Colonic mucosa (tissue), 4 donors: ENCODE measurements at regions not wholly inside any gene's neighbourhood (a gene's known extent, or its start where the extent isn't known, plus 50 kb on each side); places are given as distances from the start of the nearest gene placed in this dataset.
A peak's percentile ranks its signal among the peaks of the same experiment; 100 is the strongest.
"Not testable (repeated sequence)": the region's sequence is repeated elsewhere in the genome, so short reads cannot be mapped to it uniquely, and the experiment has no call there.

Experiments
- DNase-seq: peaks from one replicate; pipeline ENCODE4 v3.0.0-alpha.2; 2020
- H3K27ac ChIP-seq: fragments of 200-600 bp; one replicate; pipeline ENCODE4 v1.8.0; 2021
- H3K27me3 ChIP-seq: fragments of 200-600 bp; one replicate; pipeline ENCODE4 v1.8.0; 2021
- H3K36me3 ChIP-seq: fragments of 200-600 bp; one replicate; pipeline ENCODE4 v1.8.0; 2021
- H3K4me1 ChIP-seq: fragments of 200-600 bp; one replicate; pipeline ENCODE4 v1.8.0; 2021; ENCODE audit warnings: mild to moderate bottlenecking
- H3K4me3 ChIP-seq: fragments of 200-600 bp; one replicate; pipeline ENCODE4 v1.8.0; 2021
- H3K9ac ChIP-seq, 2 donors: one replicate each; pipeline ENCODE4 v1.7.0; 2013; ENCODE audit warnings: control low read depth in 2 of 2, low read depth in 2 of 2, low read length in 2 of 2
- H3K9me3 ChIP-seq: fragments of 200-600 bp; one replicate; pipeline ENCODE4 v1.8.0; 2021
- intact Hi-C: fragments of 100-400 bp; cut with DNase I; formaldehyde crosslinking; loops from one replicate; pipeline ENCODE4 v1.14.1; 2022
- TF ChIP-seq, protein P1 (sequence below): fragments of 200-600 bp; IDR thresholded peaks from one replicate; pipeline ENCODE4 v1.8.0; 2022; ENCODE audit warnings: antibody characterized with exemption, mild to moderate bottlenecking
- donor health status: healthy.
- donor health status: DM: no; HTN: no; CAD: no.
- donor health status: DM: no; HTN: no; CAD: no.

DNA sequence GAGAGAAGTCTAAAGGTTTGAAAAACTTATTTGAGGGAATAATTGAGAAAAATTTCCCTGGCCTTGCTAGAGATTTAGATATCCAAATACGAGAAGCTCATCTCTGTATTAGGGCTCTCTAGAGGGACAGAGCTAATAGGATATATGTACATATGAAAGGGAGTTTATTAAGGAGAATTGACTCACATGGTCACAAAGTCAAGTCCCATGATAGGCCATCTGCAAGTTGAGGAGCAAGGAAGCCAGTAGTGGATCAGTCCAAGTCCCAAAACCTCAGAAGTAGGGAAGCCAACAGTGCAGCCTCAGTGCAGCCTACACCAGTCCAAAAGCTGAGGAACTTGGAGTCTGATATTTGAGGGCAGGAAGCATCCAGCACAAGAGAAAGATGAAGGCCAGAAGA lies 126.7 kb downstream of the PJA2 start:
- H3K9ac ChIP-seq, H3K27me3 ChIP-seq, H3K36me3 ChIP-seq, H3K4me1 ChIP-seq, intact Hi-C loops, DNase-seq, H3K27ac ChIP-seq, H3K4me3 ChIP-seq, H3K9me3 ChIP-seq: not testable (repeated sequence)

DNA sequence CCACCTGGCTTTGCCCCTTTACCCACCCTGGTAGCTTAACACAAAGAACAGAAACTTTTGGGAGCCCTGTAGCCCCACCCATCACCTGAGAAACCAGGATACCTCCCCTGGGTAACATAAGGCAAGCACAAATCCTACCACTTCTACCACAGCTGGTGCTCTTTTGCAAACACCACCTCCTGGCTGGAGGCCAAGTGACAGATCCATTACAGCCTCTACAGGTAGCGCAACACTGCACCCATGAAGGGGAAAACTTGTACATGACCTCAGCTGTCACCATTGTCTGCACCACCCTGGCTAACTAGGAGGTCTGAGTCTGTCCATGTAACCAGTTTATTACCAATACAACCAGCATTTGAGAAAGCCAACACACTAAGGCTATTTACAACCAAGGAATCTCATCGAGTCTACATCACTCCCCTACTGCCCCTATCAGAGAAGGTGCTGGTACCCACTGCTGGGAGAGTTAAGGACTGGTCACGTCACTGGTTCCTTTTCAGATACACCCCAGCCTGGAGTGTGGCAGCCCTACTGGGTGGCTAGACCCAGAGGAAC lies 128.6 kb downstream of the PJA2 start:
- H3K27me3 ChIP-seq = no peaks in the 10 kb centered on the region
- H3K9me3 ChIP-seq = no peaks in the 10 kb centered on the region
- H3K4me1 ChIP-seq = no peaks in the 10 kb centered on the region
- peak; percentile 26 for DNase-seq
- no peaks in the 10 kb centered on the region for H3K36me3 ChIP-seq
- no peak overlapping the region for H3K27ac ChIP-seq
- intact Hi-C loops = no loop called here
- H3K9ac ChIP-seq = no peak overlapping the region
- TF ChIP-seq, protein P1, sequence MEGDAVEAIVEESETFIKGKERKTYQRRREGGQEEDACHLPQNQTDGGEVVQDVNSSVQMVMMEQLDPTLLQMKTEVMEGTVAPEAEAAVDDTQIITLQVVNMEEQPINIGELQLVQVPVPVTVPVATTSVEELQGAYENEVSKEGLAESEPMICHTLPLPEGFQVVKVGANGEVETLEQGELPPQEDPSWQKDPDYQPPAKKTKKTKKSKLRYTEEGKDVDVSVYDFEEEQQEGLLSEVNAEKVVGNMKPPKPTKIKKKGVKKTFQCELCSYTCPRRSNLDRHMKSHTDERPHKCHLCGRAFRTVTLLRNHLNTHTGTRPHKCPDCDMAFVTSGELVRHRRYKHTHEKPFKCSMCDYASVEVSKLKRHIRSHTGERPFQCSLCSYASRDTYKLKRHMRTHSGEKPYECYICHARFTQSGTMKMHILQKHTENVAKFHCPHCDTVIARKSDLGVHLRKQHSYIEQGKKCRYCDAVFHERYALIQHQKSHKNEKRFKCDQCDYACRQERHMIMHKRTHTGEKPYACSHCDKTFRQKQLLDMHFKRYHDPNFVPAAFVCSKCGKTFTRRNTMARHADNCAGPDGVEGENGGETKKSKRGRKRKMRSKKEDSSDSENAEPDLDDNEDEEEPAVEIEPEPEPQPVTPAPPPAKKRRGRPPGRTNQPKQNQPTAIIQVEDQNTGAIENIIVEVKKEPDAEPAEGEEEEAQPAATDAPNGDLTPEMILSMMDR = no peak
- H3K4me3 ChIP-seq = no peak overlapping the region

GRCh38 chr5:109278141-109278540 lies 131.6 kb downstream of the PJA2 start:
- Histone ChIP-seq H3K36me3 (no peaks in the 10 kb centered on the region), H3K27me3 (no peaks in the 10 kb centered on the region), H3K4me1 (no peaks in the 10 kb centered on the region), H3K9ac (no peak overlapping the region), H3K27ac (no peak overlapping the region), H3K9me3 (no peaks in the 10 kb centered on the region), H3K4me3 (no peak overlapping the region)
- TF ChIP-seq, protein P1 = no peak
- no peak for DNase-seq
- intact Hi-C loops = no loop called here

DNA sequence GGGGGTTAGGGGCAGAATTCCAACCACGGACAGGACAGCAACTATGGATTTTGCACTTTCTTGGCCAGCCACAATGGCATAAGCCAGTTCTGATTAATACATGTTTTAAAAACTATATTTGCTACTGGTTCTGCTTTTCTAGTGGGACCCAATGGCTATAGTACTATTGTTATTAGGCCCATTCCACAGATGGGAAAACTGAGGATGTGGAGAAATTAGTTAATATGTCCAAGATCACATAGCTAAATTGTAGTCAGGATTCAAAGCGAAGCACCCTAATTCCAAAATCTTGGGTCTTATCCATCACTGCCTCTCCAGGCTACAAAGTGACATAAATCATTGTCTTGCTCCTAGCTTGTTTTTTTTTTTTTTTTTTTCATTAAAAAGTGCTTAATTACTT lies 133.9 kb downstream of the PJA2 start:
- H3K9ac ChIP-seq = no peak overlapping the region
- TF ChIP-seq, protein P1 = no peak
- intact Hi-C loops = no loop called here
- H3K27me3 ChIP-seq = no peaks in the 10 kb centered on the region
- no peak overlapping the region for H3K27ac ChIP-seq
- no peaks in the 10 kb centered on the region for H3K4me1 ChIP-seq
- no peak overlapping the region for H3K4me3 ChIP-seq
- DNase-seq = no peak
- no peaks in the 10 kb centered on the region for H3K9me3 ChIP-seq
- H3K36me3 ChIP-seq = no peaks in the 10 kb centered on the region

DNA sequence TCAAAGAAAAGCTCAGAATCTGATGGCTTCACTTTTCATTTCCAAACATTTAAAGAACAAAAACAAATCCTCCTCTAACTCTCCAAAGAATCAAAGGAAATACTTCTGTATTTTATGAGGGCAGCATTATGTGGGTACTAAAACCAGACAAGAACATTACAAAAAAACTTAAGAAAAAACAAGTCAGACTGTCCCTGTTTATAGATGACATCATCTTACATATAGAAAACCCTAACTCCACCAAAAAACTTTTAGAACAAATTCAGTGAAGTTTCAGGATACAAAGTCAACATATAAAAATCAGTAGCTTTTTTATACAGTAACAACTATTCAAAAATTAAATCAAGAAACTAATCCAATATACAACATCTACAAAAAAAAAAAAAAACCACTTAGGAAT lies 136.2 kb downstream of the PJA2 start:
- Histone ChIP-seq H3K9ac (no peak overlapping the region), H3K4me1 (no peaks in the 10 kb centered on the region), H3K27ac (no peak overlapping the region), H3K36me3 (no peaks in the 10 kb centered on the region), H3K27me3 (no peaks in the 10 kb centered on the region), H3K9me3 (no peaks in the 10 kb centered on the region), H3K4me3 (no peak overlapping the region)
- TF ChIP-seq, protein P1 = no peak
- intact Hi-C loops = no loop called here
- DNase-seq = no peak

DNA sequence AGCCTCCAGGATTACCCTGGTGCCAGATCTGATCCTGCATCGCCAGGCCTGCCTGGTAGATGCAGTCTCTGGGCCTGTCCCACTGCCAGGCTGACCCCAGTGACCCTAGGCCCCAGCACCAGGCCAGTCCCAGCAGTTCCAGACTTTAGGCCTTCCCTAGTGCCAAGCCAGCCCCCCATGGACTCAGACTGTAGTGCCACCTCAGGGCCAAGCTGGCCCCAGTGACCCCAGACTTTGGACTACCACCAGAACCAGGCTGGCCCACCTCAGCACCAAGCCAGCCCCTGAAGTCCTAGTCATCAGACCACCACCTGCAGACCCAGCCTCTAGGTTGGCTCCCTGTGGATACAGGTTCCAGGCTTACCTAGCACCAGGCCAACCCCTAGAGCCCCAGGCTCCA lies 142.5 kb downstream of the PJA2 start:
- Histone ChIP-seq H3K4me1 (no peaks in the 10 kb centered on the region), H3K4me3 (no peak overlapping the region), H3K27ac (no peak overlapping the region), H3K9me3 (no peaks in the 10 kb centered on the region), H3K9ac (no peak overlapping the region), H3K36me3 (no peaks in the 10 kb centered on the region), H3K27me3 (no peaks in the 10 kb centered on the region)
- intact Hi-C loops = no loop called here
- TF ChIP-seq, protein P1 = no peak
- DNase-seq = no peak
